OCI-LY1 (cell line): ENCODE measurements at regions not wholly inside any gene's neighbourhood (a gene's known extent, or its start where the extent isn't known, plus 50 kb on each side); places are given as distances from the start of the nearest gene placed in this dataset.

Experiments
- CTCF ChIP-seq: fragments of 200-600 bp; sonication (generic), shearing (Covaris generic); IDR thresholded peaks from 2 replicates; pipeline ENCODE4 v1.5.1; 2017; ENCODE audit warnings: mild to moderate bottlenecking, antibody characterized with exemption, low read length, moderate library complexity, mixed read lengths
- EZH2 ChIP-seq: fragments of 200-600 bp; sonication (generic), shearing (Covaris generic); IDR thresholded peaks from 2 replicates; pipeline ENCODE4 v1.8.0; 2017; ENCODE audit warnings: borderline replicate concordance, mixed run types, mild to moderate bottlenecking, antibody characterized with exemption, low read length, moderate library complexity, mixed read lengths

- no peak for TF ChIP-seq EZH2
- TF ChIP-seq CTCF: no peak
Observed at GRCh38 chr13:80047406-80047805, 293.5 kb downstream of the SPRY2 start.
